ENCODE measurements at regions not wholly inside any gene's neighbourhood (a gene's known extent, or its start where the extent isn't known, plus 50 kb on each side); places are given as distances from the start of the nearest gene placed in this dataset.

GRCh38 chr7:128177768-128178550, 63.1 kb upstream of the LEP start:
- no peak for TF ChIP-seq CTCF (conservative IDR thresholded peaks at IDR 0.05; ENCODE audit: low read length)
- no peak for TF ChIP-seq EZH2phosphoT487 (IDR thresholded peaks at IDR 0.05; ENCODE audit: borderline replicate concordance, low read depth, low read length)
